ACHN (cell line): ENCODE measurements at regions not wholly inside any gene's neighbourhood (a gene's known extent, or its start where the extent isn't known, plus 50 kb on each side); places are given as distances from the start of the nearest gene placed in this dataset.

ENCODE experiments used
- DNase-seq: peaks from one replicate; pipeline ENCODE4 v3.0.0-alpha.2; 2015
- in situ Hi-C: cut with HindIII; loops from 2 replicates; pipeline ENCODE4 v1.10.0; 2017; ENCODE audit warnings: low sequenced_read_pairs, low pct_ligation_motif_present, low pct_unique_long_range_greater_than_20kb

DNA sequence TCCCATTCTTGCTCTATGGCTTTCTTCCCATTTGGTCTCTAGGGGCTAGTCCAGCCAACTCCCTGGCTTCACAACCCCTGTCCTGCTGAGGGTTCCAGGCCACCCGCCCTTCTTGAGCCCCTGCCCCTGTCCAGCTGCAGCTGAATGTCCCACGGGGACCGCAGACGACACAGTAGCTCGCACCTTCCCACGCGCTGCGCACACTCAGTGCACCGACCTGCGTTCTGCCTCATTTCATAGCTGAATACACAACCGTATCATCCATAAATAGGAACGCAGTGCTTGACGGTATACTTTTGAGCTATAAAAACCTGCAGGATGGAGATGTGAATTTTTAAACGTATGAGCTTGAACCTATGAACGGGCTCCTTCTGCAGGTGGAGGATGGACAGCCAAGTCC is 660.4 kb upstream of the SALL3 start:
- in situ Hi-C loops = no loop called here

DNA sequence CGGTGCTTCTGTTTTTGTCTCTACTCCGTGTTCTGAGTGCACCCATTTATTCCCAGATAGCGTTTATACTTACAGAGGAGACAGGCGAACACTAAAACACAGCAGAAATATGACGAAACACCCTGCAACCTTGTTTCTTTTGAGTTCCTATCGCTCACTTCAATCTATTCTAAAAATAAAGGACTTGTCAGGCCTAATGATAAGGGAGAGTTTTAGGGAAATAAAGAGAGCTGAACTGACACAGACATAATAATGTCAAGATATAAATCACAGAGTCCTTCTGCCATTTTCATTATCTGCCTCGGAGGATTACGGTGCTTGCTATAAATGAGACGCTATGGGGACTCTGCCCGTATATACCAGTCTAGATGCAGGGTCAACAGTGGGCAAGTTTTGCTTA is 659.7 kb upstream of the SALL3 start:
- in situ Hi-C loops = no loop called here
- DNase-seq = no peak

More for the DNA sequence above, 660.4 kb upstream of the SALL3 start:
- DNase-seq = no peak

DNA sequence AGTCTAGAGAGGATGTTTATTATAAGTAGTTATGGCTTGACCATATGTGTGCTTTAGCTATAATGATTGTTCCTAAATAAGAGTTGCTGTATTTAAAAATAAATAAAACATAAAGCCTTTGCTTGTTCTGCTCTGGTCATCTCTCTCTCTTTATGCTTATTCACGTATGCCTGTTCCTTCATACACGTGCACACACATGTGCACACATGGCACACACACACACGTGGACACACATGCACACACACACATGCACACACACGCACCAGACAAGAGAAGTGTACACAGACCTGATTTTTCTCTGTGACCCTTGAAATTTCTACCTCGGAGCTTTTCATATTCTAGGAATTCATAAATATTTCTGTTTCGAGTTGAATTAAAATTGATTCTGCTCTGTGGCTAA is 658.2 kb upstream of the SALL3 start:
- no peak for DNase-seq

DNA sequence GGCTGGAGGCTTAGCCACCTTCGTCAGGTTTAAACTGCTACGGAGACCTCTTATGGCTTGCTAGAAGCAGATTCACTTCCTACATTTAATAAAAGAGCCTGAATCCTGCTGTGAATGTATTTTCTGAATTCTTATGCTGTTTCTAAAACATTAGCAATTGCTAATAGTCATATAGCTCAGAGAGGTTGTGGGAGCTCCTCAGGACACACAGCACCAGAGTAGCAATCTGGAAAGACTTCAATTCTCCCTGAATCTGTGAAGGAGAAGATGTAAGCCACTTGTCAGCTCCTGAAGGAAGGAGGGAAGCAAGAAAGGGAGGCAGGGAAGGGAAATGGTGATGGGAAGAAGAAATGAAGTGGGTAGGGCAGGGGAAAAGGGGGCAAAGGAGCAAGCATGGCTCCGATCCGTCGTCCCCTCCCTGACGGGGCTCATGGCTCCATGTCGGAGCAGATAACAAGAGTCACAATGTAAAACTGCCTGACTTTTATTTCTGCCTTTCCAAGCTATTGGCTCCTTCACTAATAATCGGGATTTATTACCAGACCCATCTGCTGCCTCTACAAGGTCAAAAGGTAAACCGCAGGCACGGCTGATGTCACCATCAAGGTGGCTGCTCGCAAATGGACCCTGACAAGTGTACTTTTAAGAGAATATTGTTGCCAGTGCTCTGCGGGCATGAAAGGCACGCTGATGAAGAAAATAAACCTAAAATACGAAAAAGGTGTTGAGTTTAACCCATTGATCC is 656.0 kb upstream of the SALL3 start:
- in situ Hi-C loops = no loop called here
- no peak for DNase-seq

More for the DNA sequence above, 658.2 kb upstream of the SALL3 start:
- in situ Hi-C loops = no loop called here

DNA sequence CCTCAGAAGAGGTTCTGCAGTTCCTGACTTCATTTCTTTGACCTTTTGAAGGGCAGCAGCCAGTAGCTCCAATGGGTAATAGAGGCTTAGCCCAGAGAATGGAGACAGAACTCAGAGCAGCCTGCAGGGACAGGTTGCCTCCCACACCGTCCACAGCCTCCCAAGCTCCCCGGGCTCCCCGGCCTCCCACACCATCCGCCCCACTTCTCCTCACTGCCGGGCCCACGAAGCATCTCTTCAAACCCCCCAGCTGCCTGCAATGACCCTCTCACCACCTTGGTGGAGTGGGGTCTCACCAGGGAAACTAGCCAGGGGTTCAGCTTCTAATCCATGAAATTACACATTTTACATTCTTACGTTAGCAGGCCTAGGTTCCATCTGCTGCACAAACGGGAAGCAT is 652.0 kb upstream of the SALL3 start:
- in situ Hi-C loops = no loop called here
- DNase-seq = no peak

DNA sequence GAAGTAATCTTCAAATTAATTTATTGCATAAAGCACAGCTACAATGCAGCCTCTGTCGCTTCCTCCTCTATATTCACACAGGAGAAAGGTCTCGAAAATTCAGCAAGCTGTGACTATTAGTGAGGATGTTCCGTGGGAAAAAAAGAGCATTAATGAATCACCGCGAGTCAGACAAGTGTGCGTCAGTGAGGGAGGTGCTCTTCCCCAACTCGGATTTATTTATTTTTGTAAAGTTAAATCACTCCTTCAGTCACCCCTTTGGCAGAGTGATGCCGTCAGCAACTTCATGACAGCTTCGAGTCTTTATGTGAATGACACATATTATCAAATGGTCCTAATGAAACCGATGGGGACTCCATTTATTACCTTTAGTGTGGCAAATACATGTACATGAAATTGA is 648.9 kb upstream of the SALL3 start:
- DNase-seq = no peak
- in situ Hi-C loops = no loop called here

DNA sequence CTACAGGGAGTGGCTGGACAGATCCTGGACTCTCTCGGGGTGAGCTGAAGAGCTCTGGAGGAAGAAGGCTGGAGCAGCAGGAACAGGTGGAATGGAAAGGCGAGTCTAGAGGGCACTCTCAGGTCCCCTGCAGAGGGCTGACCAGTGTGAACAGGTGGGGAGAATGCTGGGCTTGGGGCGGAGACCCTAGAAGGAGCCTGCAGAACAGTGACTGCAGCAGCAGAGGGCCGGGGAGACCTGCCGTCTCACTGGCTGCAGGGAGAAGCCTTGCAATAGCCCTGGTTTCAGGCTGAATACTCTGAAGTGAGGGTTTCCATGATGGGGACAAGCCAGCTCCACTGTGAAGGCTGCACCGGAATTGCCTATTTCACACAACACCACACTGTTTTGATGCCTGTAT is 626.7 kb upstream of the SALL3 start:
- in situ Hi-C loops = no loop called here
- no peak for DNase-seq

DNA sequence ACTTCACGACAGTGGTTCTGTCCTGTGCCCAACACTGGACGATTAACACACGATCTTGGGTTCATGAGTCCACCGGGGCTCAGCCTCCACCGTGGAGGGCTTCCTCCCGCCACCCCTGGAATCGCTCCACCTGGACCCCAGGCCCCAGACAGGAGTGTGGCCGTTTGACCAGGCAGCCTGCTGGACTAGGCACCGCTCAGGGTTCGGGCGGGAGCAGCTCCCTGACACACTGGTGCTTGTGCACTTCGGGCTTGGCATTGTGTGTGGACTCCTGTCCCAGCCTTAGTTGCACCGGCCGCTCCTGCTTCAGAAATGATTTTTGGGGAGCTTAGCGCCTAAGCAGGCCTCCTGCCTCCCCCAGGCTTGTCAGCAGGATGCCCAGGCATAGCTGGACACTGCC is 617.4 kb upstream of the SALL3 start:
- in situ Hi-C loops = no loop called here
- no peak for DNase-seq

DNA sequence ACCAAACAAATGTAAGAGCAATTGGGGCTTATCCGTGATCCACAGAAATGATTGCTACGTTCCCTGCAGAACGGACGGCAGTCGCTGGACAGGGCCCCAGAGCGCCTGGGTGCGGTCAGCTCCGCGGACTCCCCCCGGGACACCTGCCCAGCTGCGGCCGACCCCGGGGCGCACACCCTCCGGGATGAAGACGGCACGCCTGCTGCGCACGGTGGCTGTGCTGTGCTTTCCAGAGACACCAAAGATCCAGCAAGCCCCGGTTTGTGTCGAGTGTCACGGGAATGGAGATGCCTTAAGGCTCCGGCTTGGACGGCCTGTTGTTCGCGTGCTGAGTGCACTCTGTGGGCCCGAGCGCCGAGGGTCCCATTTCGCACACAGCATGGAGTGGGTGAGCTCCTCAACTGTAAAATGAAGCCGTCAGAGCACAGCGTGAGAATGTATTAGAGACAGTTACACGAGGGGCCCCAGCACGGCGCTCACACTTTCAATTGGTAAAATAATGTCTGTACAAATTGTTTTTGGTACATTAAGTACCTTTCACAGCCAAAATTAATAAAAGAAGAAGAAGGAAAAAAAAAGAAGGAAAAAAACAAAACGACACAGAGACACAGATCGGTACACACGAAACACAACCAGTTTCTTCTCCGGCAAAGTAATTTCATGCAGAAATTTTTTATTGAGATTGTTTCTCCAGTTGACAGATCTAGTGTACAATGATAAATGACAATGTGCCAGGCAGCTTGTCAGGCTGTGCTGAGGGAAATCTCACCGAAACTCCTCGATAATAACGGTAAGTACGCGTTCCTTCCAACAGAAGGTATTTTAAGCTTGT is 615.8 kb upstream of the SALL3 start:
- in situ Hi-C loops = no loop called here
- DNase-seq = no peak

DNA sequence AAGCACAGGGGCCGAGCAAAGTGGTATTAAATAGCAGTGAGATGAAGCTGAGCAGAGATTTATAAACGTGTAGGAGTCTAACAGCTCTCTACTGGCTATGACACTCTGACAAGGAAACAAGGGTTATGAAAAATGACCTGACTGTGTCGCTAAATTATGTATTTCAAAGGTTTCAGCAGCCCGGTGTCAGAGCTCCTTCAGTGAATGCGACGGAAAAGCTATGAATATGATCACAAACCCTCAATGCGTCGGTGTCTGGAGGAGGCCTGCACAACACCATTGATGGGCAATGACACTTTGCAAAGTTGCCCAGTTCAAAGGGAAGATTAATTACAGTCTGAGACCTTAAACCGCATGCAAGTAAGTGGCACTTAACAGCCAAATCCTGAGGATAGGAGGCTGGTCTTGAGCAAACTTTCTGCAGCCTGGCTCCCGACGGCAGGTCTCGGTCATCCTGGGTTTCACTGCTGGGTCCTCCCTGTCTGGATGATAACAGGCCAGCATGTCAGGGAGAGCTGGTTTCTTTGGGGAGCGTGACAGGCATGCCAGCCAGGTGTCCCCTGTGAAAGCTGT is 615.1 kb upstream of the SALL3 start:
- no peak for DNase-seq
- in situ Hi-C loops = no loop called here

DNA sequence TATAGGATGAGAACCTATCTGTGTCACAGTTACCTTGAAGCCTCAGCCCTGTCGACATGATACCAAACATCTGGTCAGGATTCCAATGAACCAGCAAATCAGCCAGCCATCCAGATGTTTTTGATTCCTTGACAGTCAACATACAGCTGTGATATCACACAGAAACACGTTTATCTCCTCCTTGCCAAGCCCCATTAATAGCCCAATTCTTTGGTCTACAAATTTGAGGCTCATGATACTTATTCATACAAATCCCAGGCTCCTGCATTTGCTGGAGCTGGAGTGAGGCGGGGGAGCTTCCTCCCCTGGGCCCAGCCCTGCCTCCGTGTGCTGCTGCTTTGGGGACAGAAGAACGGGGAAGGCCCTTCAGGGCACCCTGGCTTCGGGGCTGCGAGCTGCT is 611.6 kb upstream of the SALL3 start:
- in situ Hi-C loops = no loop called here
- no peak for DNase-seq

DNA sequence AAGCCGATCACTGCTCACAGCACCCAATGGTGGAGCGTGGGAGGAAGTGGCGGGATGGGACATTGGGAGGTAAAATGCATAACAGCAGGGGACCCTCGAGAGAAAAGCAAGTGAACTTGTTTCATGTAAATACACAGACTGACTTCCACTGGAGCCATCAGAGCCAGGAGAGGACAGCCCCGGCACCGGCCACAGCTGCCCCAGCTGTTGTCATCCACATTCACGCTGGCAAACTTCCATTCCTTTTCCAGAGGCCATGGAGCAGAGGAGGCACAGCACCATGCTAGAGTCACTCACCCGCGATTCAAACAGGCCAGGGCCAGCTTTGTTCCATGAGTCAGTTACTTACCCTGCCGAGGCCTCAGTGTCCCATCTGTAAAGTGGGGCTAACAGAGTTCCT is 610.9 kb upstream of the SALL3 start:
- DNase-seq = no peak
- in situ Hi-C loops = no loop called here

DNA sequence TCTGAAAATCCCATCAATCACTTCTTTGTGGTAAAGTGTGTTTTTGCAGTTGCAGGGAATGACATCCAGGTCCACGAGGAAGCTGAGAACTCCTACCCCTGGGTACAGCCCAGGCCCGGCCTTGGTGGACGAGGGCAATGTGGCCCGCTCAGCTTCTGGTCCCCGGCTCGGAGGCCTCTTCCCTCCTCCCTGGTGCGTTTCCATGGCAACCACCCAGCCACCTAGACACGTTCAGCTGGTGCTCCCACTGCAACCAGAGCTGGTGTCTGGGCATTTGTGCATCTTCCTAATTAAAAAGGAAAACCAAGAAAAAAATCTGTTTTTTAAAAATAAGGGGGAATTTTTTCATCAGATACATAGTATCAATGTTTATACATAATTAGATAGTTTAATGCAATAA is 603.6 kb upstream of the SALL3 start:
- in situ Hi-C loops = no loop called here

DNA sequence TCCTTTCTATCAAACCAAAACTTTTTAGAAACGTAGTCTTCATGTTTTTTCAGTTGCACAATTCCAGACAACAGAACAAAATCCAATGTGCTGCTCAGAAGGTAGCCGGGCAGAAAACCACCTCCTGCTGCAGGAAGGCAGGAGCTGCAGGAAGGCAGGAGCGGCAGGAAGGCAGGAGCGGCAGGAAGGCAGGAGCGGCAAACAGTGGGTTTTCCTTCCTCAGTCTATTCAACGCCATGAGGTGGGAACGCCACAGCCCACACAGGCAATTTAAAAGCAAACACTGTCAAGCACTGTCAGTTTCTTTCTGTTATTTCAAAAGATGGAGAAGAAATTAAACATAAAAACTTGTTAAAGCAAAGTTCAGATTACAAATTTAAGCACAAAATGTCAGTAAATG is 601.2 kb upstream of the SALL3 start:
- in situ Hi-C loops = no loop called here
- DNase-seq = no peak

More for the DNA sequence above, 603.6 kb upstream of the SALL3 start:
- no peak for DNase-seq

DNA sequence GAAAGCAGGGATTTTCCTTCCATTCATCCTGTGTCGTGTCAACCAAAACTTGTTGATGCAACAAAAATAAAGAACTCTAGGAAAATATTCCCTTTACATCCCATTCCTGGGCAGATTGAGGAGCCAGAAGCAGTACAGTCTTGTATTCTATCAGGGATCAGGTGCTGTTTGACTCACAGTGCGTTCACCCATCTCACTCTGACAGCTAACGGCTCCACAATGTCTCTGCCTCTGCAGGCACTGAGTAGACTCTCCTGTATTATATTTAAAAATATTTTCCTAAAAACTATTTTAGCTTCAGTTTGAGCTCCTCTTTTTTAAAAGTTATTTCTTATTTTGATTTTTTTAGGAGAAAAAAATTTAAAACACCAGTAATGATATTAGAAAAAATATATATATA is 600.6 kb upstream of the SALL3 start:
- DNase-seq = no peak
- in situ Hi-C loops = no loop called here

DNA sequence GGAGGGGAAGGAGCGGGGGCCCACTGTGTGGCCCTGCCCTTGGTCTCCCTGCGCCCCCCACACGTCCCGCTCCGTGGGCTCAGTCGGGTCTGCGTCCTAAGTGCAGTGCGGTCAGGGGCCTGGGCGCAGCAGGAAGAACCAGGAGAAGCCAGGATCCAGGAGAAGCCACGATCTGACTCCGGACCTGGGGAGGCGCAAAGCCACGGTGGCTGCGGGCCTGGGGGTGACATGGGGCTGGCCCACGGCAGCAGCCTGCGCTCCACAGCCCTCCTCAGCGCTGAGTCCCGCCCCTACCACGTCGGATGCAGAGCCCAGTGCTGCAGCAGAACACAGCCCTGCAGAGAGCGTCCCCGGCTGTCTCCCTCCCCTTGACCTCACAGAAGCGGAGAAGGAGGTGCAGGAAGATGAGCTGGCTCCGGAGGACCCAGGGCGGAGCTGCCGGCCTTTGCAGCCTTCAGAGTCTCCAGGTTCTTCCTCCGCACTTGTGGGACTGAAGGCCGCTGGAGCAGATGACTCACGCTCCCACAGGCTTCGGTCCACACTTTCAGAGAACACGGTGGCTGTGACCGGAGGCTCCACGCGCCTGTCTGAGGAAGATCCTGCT is 589.2 kb upstream of the SALL3 start:
- in situ Hi-C loops = no loop called here
- no peak for DNase-seq

DNA sequence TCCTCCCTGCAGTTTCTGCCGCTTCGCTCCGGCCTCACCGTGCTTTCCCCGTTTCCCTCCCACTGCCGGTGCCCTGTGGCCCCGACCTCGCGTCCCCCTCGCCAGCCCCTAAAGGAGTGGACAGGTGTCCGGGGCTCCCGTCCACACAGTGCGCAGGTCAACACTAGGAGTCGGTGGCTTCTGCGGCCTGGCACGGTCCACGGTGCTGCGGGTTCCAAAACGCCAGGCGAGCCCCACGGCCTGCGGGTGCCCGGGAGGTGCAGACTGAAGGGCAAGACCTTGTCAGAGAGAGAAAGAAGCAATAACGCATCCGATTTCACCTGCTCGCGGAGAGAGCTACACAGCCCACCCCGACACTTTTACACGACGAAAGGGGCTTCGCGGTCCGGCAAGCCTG is 588.7 kb upstream of the SALL3 start:
- in situ Hi-C loops = no loop called here
- no peak for DNase-seq

DNA sequence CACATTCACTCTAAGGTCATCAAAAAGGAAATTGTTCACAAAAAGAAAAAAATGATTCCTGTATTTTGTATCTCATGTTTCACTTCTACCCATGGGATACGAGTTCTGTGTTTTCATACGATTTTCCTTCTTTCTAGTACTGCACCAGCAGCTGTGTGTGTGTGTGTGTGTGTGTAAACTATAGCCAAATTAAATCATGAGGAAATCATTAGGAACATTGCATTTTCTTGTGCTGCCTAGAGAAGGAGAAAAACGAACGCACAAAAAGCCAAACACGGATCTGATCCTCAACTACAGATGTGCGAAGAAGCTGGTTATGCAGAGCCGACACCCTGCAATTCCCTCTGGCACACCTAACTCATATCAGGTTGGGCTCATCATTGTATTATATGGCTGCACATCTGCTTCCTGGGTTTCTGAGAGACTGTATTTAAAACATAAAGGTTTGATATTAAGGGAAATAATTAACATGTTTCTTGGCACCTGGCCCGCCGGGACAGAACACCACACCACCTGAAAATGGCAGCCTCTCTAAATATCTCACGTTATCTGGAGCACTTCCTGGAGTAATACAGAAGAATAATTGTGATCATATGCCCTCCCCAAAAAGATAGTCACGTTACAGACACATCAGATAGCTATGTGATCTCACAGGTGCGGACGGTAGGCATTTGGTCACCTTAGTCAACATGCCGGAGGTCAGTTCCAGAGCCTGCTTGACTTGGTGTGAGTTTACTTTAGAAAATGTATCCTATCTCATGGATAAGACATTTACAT is 586.3 kb upstream of the SALL3 start:
- in situ Hi-C loops = no loop called here
- no peak for DNase-seq

DNA sequence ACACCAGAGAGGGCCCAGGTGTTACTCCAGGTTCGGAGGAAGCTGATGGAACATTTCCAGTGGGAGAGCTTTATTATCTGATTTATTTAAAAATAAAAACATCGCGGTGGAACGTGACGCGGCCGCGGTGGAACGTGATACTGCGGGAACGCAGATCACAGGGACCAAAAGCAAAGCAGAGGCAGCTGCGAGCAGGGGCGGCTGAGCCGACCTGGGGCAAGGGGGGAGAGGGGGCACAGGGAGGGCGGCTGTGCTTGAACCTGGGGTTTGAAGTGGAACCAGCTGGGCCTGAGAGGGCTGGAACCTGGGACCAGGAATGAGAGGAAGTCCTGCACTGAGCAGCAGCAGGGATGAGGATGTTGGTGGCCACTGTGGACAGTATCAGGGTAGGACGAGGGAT is 583.5 kb upstream of the SALL3 start:
- in situ Hi-C loops = no loop called here
- no peak for DNase-seq
